ENCODE measurements at regions not wholly inside any gene's neighbourhood (a gene's known extent, or its start where the extent isn't known, plus 50 kb on each side); places are given as distances from the start of the nearest gene placed in this dataset.

DNA sequence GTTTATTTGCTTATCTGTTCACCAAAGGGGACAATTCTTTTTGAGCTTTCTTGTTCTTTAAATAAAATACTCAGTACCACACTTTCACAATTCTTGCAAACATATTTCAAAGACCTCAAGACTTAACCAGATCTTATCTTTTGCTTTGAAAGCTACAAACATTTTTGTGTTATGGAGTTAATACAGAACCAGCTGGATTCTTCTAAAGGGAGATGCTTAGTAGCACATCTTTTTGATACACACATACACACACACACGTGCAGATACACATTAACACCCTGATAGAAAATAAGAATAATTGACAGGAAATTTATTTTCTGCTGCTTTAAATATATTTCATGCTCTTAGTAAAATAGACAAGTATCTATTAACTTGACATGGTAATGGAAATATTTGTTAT is 379.1 kb downstream of the SH2D1A start:
- TF ChIP-seq, protein P1, sequence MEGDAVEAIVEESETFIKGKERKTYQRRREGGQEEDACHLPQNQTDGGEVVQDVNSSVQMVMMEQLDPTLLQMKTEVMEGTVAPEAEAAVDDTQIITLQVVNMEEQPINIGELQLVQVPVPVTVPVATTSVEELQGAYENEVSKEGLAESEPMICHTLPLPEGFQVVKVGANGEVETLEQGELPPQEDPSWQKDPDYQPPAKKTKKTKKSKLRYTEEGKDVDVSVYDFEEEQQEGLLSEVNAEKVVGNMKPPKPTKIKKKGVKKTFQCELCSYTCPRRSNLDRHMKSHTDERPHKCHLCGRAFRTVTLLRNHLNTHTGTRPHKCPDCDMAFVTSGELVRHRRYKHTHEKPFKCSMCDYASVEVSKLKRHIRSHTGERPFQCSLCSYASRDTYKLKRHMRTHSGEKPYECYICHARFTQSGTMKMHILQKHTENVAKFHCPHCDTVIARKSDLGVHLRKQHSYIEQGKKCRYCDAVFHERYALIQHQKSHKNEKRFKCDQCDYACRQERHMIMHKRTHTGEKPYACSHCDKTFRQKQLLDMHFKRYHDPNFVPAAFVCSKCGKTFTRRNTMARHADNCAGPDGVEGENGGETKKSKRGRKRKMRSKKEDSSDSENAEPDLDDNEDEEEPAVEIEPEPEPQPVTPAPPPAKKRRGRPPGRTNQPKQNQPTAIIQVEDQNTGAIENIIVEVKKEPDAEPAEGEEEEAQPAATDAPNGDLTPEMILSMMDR (IDR thresholded peaks at IDR 0.05; ENCODE audit: low read length), result no peak
- TF ChIP-seq EZH2 (IDR thresholded peaks at IDR 0.05; ENCODE audit: borderline replicate concordance, low read length), result no peak
